Activated naive CD4-positive, alpha-beta T cell treated with anti-CD3 and anti-CD28 coated beads for 36 hours (primary cell): ENCODE measurements at regions not wholly inside any gene's neighbourhood (a gene's known extent, or its start where the extent isn't known, plus 50 kb on each side); places are given as distances from the start of the nearest gene placed in this dataset.

Source experiments
- CTCF ChIA-PET: fragments of 350-600 bp; sonication (Branson Sonifier 250); formaldehyde crosslinking; loops from one replicate; lab custom pipeline; 2021; ENCODE audit warnings: antibody characterized with exemption; lab: Charles Lee
- DNase-seq: peaks from one replicate; pipeline ENCODE4 v3.0.0-alpha.2; 2020
- H3K27ac Mint-ChIP-seq: one replicate; pipeline ENCODE4 v1.8.0; 2021; ENCODE audit warnings: mild to moderate bottlenecking, mixed read lengths
- H3K27me3 Mint-ChIP-seq: one replicate; pipeline ENCODE4 v1.8.0; 2021; ENCODE audit warnings: low read depth, mixed read lengths
- H3K36me3 Mint-ChIP-seq: one replicate; pipeline ENCODE4 v1.8.0; 2021; ENCODE audit warnings: low read depth, mixed read lengths
- H3K4me1 Mint-ChIP-seq: one replicate; pipeline ENCODE4 v1.8.0; 2021; ENCODE audit warnings: low read depth, mixed read lengths
- H3K4me3 Mint-ChIP-seq: one replicate; pipeline ENCODE4 v1.8.0; 2021; ENCODE audit warnings: mild to moderate bottlenecking, moderate library complexity, mixed read lengths
- H3K9me3 Mint-ChIP-seq: one replicate; pipeline ENCODE4 v1.8.0; 2021; ENCODE audit warnings: mixed read lengths
- intact Hi-C: fragments of 100-400 bp; cut with micrococcal nuclease; formaldehyde crosslinking; loops from one replicate; pipeline ENCODE4 v1.15.1; 2023

DNA sequence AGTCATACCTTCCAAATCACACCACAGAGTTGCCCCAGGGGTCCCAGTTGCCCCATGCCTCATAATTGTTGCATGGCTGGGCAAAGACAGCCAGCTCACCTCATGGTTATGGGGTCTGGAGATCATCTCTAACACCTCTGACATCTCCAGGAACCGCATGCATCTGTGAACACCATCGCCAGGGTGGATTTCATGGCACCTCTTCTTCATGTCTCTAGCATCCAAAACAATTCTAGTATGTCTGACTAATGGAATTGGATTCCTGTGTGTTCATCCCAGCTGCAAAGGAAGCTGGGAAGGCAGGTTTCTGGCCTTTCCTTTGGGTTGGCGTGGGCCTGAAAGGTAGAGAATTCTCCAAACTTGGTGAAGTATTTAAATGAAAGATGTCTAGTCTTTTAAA, 122.3 kb upstream of the ABCA1 start:
- Mint-ChIP-seq H3K9me3 (no peaks in the 10 kb centered on the region), H3K36me3 (no peaks in the 10 kb centered on the region), H3K27ac (no peak overlapping the region), H3K4me3 (no peak overlapping the region), H3K4me1 (peaks cover 42% of the 10 kb centered on the region), H3K27me3 (no peaks in the 10 kb centered on the region)
- DNase-seq: no peak
- intact Hi-C loops: no loop called here
- CTCF ChIA-PET: no interaction called here

DNA sequence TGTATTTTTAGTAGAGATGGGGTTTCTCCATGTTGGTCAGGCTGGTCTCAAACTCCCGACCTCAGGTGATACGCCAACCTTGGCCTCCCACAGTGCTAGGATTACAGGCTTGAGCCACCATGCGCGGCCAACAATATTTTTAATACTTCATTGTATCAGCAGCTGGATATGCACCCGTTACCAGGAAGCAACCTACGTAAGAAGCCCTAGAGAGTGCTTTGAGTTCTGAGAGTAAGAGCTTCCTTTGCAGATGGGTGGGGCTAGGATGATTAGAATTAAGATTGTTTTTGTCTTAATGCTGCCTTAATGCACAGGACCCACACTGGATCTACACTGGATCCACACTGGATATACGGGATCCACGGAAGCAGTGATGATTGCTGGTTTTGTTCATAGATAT, 123.9 kb upstream of the ABCA1 start:
- CTCF ChIA-PET: interaction anchor here (0.5 to 1.6 kb wide), 5 partner anchors 11 to 149 kb away, joined by 3 read pairs; no protein-coding TSS in a partner anchor
- no peak overlapping the region for H3K4me3 Mint-ChIP-seq

DNA sequence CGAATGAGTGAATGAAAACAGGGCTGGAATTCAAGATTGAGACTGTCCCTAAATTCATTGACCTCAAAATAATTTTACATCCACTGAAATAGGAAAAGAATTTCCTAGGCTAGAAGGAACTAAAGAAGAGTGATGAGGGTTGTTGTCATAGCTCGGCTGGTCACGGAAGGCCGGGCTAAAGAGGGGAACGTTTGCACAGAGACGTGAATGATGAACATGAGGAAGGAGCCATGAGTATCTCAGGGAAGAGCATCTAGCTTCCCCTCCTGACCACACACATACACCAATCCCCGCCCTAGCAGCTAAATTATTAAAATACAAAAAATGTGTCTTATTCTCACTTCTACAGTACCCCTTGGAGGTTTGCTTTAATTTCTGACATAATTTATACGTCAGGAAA, 124.4 kb upstream of the ABCA1 start:
- intact Hi-C loops: loop anchor here (2.0 kb wide), 3 partner anchors 18 to 490 kb away; no protein-coding TSS in a partner anchor
- Mint-ChIP-seq H3K9me3 (no peaks in the 10 kb centered on the region), H3K36me3 (no peaks in the 10 kb centered on the region), H3K27me3 (no peaks in the 10 kb centered on the region), H3K4me1 (peaks cover 42% of the 10 kb centered on the region), H3K4me3 (peak overlapping the region; percentile 17), H3K27ac (peak overlapping the region; percentile 88)
- DNase-seq: no peak
- CTCF ChIA-PET: interaction anchor here (0.5 to 1.6 kb wide), 3 partner anchors 11 to 76 kb away, joined by 3 read pairs; no protein-coding TSS in a partner anchor

More for the DNA sequence above, 123.9 kb upstream of the ABCA1 start:
- intact Hi-C loops: loop anchor here (2.0 kb wide), 3 partner anchors 19 to 491 kb away; no protein-coding TSS in a partner anchor
- Mint-ChIP-seq H3K4me1 (peaks cover 42% of the 10 kb centered on the region), H3K27me3 (no peaks in the 10 kb centered on the region), H3K9me3 (no peaks in the 10 kb centered on the region), H3K36me3 (no peaks in the 10 kb centered on the region), H3K27ac (peak overlapping the region; percentile 88)
- DNase-seq: peak; percentile 63

DNA sequence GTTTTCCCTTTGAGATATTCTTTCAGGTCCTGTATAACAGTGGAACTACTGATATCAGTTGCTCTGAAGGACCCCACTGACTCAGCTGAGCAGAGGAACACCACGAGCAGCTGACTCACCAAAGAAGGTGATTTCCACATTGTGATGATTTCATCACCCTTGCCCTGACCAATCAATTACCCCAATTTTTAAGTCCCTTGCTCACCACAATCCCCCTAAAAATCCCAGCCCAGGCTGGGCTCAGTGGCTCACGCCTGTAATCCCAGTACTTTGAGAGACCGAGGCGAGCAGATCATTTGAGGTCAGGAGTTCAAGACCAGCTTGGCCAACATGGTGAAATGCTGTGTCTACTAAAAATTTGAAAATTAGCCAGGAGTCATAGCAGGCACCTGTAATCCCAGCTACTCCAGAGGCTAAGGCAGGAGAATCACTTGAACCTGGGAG, 125.3 kb upstream of the ABCA1 start:
- intact Hi-C loops: loop anchor here (1.0 to 2.0 kb wide), 12 partner anchors 10 to 641 kb away; partner anchors contain the start of gene TMEM38B
- CTCF ChIA-PET: no interaction called here

DNA sequence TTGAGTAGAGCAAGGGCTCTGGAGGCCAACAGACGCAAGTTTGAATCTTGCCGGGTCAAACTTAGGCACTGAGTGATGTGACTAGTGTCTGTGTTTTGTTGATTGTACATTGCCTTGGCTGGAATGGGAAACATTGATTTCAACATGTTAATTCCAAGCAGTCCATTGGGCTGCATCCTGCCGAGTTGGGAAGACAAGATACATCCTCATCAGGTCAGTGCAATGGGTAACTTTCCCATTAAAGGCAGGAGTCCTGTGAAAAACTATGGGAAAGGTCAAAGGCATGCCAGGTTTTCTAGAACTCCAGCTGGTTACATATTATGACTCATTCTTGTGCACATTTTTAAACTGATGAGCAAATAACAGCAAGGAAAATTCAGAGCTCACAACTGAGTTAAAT, 126.5 kb upstream of the ABCA1 start:
- Mint-ChIP-seq H3K9me3 (no peaks in the 10 kb centered on the region), H3K27me3 (no peaks in the 10 kb centered on the region), H3K4me3 (no peak overlapping the region), H3K27ac (peak overlapping the region; percentile 61), H3K4me1 (peaks cover 42% of the 10 kb centered on the region), H3K36me3 (no peaks in the 10 kb centered on the region)
- no peak for DNase-seq
- CTCF ChIA-PET: interaction anchor here (1.0 kb wide), 1 partner anchor 127 kb away, joined by 4 read pairs; no protein-coding TSS in a partner anchor
- intact Hi-C loops: no loop called here

More for the DNA sequence above, 125.3 kb upstream of the ABCA1 start:
- H3K27ac Mint-ChIP-seq: peak overlapping the region; percentile 88
- H3K27me3 Mint-ChIP-seq: no peaks in the 10 kb centered on the region
- no peak overlapping the region for H3K4me3 Mint-ChIP-seq
- H3K36me3 Mint-ChIP-seq: no peaks in the 10 kb centered on the region
- H3K4me1 Mint-ChIP-seq: peaks cover 42% of the 10 kb centered on the region
- H3K9me3 Mint-ChIP-seq: no peaks in the 10 kb centered on the region
- DNase-seq: peak; percentile 89

DNA sequence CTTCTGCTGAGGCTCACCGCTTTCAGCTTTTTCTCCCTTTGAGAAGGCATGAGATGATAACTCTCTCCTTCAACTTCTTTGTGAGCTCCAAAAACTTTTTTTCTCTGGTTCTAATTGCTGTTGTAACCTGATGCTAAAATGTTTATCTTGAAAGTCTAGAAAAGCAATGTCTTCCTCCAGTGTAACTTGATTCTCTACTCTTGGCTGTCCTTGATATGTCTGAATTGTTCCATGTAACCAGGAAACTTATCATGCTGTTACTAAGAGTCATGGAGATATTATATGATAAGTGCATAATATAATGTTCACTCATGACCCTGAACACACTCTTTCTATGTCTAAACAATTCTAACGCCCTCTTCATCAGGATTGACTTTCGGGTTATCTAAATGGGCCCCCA, 128.0 kb upstream of the ABCA1 start:
- H3K27me3 Mint-ChIP-seq: no peaks in the 10 kb centered on the region
- H3K4me3 Mint-ChIP-seq: no peak overlapping the region
- intact Hi-C loops: no loop called here
- no peaks in the 10 kb centered on the region for H3K36me3 Mint-ChIP-seq
- CTCF ChIA-PET: no interaction called here
- no peak overlapping the region for H3K27ac Mint-ChIP-seq
- no peak for DNase-seq
- H3K4me1 Mint-ChIP-seq: peaks cover 39% of the 10 kb centered on the region
- no peaks in the 10 kb centered on the region for H3K9me3 Mint-ChIP-seq

DNA sequence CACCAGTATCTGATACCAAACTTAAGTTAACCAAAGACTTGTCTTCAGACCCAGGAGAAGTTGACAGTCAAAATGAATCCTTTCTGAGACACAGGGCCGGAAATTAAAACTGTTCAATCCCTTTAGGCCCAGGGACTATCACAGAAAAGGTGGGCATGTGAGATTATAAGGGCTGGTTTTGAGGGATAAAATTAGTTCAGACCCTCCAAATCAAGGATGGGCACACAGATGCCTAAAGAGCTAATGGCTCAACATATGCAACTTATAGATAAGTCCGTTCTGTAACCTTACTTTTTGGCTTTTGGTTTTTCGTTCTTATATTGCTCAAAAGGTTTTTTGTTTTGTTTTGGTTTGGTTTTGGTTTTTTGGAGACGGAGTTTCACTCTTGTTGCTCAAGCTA, 129.6 kb upstream of the ABCA1 start:
- intact Hi-C loops: no loop called here
- H3K36me3 Mint-ChIP-seq: no peaks in the 10 kb centered on the region
- peaks cover 26% of the 10 kb centered on the region for H3K4me1 Mint-ChIP-seq
- no peak for DNase-seq
- H3K27ac Mint-ChIP-seq: no peak overlapping the region
- H3K4me3 Mint-ChIP-seq: no peak overlapping the region
- H3K27me3 Mint-ChIP-seq: peaks cover 2% of the 10 kb centered on the region
- CTCF ChIA-PET: no interaction called here
- no peaks in the 10 kb centered on the region for H3K9me3 Mint-ChIP-seq

DNA sequence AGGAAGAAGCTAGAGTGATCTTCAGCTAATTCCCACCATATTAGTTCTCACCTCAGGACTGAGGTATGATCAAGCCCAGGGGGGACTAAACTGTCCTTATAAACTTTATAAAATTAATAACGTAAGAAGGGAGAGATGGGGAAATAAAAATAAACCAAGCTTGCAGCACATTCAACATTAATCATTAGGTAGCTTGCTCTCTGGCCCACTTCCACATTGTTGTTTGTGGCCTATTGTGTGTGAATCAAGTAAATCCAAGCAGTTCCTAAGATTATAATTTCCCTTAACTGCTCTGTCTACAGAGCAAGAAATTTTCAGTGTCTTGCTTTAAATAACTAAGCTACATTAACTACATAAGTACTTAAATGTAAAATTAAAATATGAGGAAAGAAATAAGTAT, 131.3 kb upstream of the ABCA1 start:
- intact Hi-C loops: no loop called here
- H3K27ac Mint-ChIP-seq: no peak overlapping the region
- H3K27me3 Mint-ChIP-seq: peaks cover 2% of the 10 kb centered on the region
- H3K4me3 Mint-ChIP-seq: no peak overlapping the region
- H3K36me3 Mint-ChIP-seq: peaks cover 3% of the 10 kb centered on the region
- CTCF ChIA-PET: interaction anchor here (0.6 kb wide), 1 partner anchor 36 kb away, joined by 3 read pairs; no protein-coding TSS in a partner anchor
- DNase-seq: no peak
- H3K9me3 Mint-ChIP-seq: peaks cover 4% of the 10 kb centered on the region
- H3K4me1 Mint-ChIP-seq: peaks cover 19% of the 10 kb centered on the region

DNA sequence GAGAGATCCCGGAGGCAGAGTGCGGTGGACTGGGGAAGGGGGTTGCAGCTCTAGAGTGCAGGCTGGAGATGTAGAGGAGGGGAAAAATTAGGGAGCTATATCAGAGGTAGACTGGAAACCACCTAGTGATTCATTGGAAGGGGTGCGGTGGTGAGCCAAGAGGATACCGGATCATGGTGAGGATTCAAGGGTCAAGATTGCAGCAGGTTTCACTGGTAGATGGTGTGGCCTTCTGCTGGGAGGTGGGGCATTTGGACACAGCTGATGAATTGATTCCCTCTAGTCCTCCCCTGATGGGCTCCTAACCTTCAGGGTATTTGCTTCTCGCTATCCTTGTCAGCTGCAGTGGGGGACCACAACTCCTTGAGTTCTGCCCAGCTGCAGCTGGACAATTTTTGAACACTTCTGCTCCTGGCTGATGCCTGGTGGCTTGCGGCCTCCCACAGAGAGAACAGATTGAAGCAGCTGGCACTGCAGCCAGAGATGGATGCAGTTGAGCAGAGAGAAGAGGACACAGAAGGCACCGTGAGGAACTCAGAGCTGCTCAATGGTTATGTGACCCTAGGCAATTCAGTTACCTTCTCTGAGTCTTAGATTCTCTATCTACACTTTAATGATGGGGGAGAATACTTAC, 134.4 kb upstream of the ABCA1 start:
- Mint-ChIP-seq H3K27ac (no peak overlapping the region), H3K4me1 (peaks cover 24% of the 10 kb centered on the region), H3K9me3 (peaks cover 4% of the 10 kb centered on the region), H3K27me3 (peaks cover 2% of the 10 kb centered on the region), H3K36me3 (peaks cover 3% of the 10 kb centered on the region), H3K4me3 (no peak overlapping the region)
- CTCF ChIA-PET: interaction anchor here (0.5 to 1.3 kb wide), 2 partner anchors 10 to 51 kb away, joined by 3 to 4 read pairs; no protein-coding TSS in a partner anchor
- DNase-seq: no peak
- intact Hi-C loops: loop anchor here (2.0 kb wide), 2 partner anchors 52 to 64 kb away; no protein-coding TSS in a partner anchor

DNA sequence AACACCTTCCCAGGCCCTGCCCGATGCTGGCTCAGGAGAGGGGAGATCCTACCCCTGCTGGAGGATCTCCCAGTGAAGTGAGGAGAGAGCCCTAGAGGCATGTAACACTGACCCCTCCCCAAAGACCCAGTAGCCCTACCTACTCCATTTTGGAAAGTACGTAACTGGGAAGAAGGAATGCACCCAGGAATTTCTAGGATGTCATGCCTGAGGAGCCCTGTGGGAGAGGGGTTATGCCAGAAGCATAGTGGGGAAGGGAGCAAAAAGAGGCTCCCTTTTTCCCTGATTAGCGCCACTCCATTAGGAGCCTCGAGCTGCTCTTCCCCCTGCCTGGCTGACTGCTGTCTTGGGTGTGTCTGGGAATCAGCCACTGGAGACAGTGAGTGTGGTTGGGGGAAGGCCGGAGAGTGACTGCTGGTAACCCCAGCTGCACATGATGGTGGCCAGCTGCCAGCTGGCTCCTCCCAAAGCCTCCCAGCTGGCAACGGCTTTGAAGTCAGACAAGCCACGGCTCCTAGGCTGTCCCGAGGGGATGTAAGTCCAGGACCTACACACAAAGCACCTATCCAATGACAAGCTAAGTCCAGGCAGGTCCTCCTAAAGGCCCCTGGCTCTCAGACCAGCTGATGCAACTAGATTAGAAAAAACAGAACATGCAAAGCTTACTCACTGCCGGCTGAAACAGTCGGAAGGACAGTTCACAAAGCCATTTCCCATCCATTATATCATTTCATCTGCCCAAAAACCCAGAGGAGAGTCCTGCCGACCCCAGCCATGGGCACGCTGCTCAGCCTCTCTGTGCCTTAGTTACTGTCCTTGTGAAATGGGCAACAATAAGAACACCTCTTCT, 136.5 kb upstream of the ABCA1 start:
- Mint-ChIP-seq H3K4me3 (no peak overlapping the region), H3K9me3 (peaks cover 4% of the 10 kb centered on the region), H3K27ac (peak overlapping the region; percentile 74), H3K27me3 (peaks cover 2% of the 10 kb centered on the region), H3K36me3 (peaks cover 3% of the 10 kb centered on the region), H3K4me1 (peaks cover 24% of the 10 kb centered on the region)
- DNase-seq: peak; percentile 19
- intact Hi-C loops: no loop called here
- CTCF ChIA-PET: no interaction called here

DNA sequence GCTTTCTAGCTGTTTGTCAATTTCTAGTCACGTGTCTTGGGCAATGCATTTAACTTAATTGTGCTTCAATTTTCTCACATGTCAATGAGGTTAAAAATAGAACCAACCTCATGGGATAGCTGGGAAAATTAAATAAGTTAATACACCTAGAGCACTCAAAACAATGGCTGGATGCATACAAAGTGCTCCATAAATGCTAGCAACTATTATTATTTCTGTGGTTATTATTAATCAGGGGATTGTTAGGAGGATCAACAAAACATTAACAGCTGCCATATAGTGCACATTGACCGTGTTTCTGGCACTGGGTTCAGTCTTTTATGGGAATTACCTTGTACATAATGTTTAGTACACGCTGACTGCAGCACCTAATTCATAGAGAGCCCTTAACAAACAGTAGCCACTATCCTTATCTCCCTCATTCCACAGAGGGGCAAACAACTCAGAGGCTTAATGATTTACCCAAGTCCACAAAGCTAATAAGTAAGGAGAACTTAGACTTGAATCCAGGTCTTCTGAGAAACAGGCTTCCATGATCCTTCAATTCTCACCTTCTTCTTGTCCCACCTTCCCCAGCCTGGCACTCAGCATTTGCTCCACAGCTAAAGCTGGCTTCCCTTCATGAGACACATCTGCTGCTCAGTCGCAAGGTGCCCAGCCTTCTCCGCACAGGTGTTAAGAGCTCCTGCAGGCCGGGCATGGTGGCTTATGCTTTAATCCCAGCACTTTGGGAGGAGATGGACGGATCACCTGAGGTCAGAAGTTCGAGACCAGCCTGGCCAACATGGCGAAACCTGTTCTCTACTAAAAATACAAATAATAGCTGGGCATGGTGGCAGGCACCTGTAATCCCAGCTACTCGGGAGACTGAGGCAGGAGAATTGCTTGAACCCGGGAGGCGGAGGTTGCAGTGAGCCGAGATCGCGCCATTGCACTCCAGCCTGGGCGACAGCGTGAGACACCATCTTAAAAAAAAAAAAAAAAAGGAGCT, 137.4 kb upstream of the ABCA1 start:
- Mint-ChIP-seq H3K4me3 (no peak overlapping the region), H3K27ac (no peak overlapping the region), H3K9me3 (peaks cover 4% of the 10 kb centered on the region), H3K27me3 (peaks cover 2% of the 10 kb centered on the region), H3K4me1 (peaks cover 24% of the 10 kb centered on the region), H3K36me3 (peaks cover 3% of the 10 kb centered on the region)
- CTCF ChIA-PET: no interaction called here
- intact Hi-C loops: no loop called here
- DNase-seq: no peak
